ENCODE measurements at regions not wholly inside any gene's neighbourhood (a gene's known extent, or its start where the extent isn't known, plus 50 kb on each side); places are given as distances from the start of the nearest gene placed in this dataset.

GRCh38 chr2:143977356-143977755, 542.6 kb downstream of the ZEB2 start:
- no peak overlapping the region for H3K4me3 ChIP-seq (ENCODE audit: low read length)
- DNase-seq (ENCODE audit: low read depth): no peak
- TF ChIP-seq CTCF (conservative IDR thresholded peaks at IDR 0.05; ENCODE audit: low read length): no peak

- no peak overlapping the region for H3K4me3 ChIP-seq (ENCODE audit: low read length)
- no peak for DNase-seq (ENCODE audit: low read depth)
- TF ChIP-seq CTCF (conservative IDR thresholded peaks at IDR 0.05; ENCODE audit: low read length): no peak
Observed at GRCh38 chr2:143975216-143975615, 544.7 kb downstream of the ZEB2 start.

DNA sequence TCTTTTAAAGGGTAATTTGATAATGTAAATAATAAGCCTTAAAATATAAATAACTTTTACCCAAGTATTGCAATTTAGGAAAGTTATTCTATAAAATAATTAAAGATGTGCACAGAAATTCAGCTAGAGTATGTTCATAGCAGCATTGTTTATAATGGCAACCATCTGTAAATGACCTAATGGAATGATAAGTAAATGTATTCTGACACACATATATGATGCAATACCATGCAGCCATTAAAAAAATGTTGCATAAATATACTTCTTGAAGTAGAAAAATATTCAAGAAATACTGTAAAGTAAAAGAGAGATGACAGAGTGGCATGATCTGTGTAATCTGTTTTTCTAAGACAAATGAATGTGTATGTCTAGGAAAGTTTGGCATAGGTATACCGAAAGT, 545.7 kb downstream of the ZEB2 start:
- TF ChIP-seq CTCF (conservative IDR thresholded peaks at IDR 0.05; ENCODE audit: low read length): no peak
- DNase-seq (ENCODE audit: low read depth): peak; percentile 63
- H3K4me3 ChIP-seq (ENCODE audit: low read length): no peak overlapping the region

GRCh38 chr2:143968860-143969259, 551.1 kb downstream of the ZEB2 start:
- TF ChIP-seq CTCF (conservative IDR thresholded peaks at IDR 0.05; ENCODE audit: low read length): no peak
- H3K4me3 ChIP-seq (ENCODE audit: low read length): no peak overlapping the region
- DNase-seq (ENCODE audit: low read depth): no peak

- TF ChIP-seq CTCF (conservative IDR thresholded peaks at IDR 0.05; ENCODE audit: low read length): no peak
- no peak for DNase-seq (ENCODE audit: low read depth)
- H3K4me3 ChIP-seq (ENCODE audit: low read length): no peak overlapping the region
Observed at GRCh38 chr2:143968360-143968759, 551.6 kb downstream of the ZEB2 start.

- no peak for DNase-seq (ENCODE audit: low read depth)
- no peak for TF ChIP-seq CTCF (conservative IDR thresholded peaks at IDR 0.05; ENCODE audit: low read length)
- H3K4me3 ChIP-seq (ENCODE audit: low read length): no peak overlapping the region
Observed at GRCh38 chr2:143965493-143966164, 554.3 kb downstream of the ZEB2 start.

- TF ChIP-seq CTCF (conservative IDR thresholded peaks at IDR 0.05; ENCODE audit: low read length): no peak
- H3K4me3 ChIP-seq (ENCODE audit: low read length): no peak overlapping the region
- no peak for DNase-seq (ENCODE audit: low read depth)
Observed at GRCh38 chr2:143964891-143965290, 555.0 kb downstream of the ZEB2 start.
